Skeletal muscle tissue (tissue), 3 donors: ENCODE measurements at regions not wholly inside any gene's neighbourhood (a gene's known extent, or its start where the extent isn't known, plus 50 kb on each side); places are given as distances from the start of the nearest gene placed in this dataset.

Source experiments
- H3K27ac ChIP-seq: one replicate; pipeline ENCODE4 v1.7.0; 2013; ENCODE audit warnings: mild to moderate bottlenecking, low read depth, low read length, inconsistent platforms
- H3K27me3 ChIP-seq, 3 donors: one replicate each; pipeline ENCODE4 v1.7.0; 2013; ENCODE audit warnings: low read length in 3 of 3; ENCODE audit not compliant: control insufficient read depth in 3 of 3, insufficient read depth in 3 of 3
- H3K36me3 ChIP-seq, 3 donors: one replicate each; pipeline ENCODE4 v1.7.0; 2013; ENCODE audit warnings: low read length in 3 of 3; ENCODE audit not compliant: control insufficient read depth in 3 of 3, insufficient read depth in 3 of 3
- H3K4me1 ChIP-seq, 3 donors: one replicate each; pipeline ENCODE4 v1.7.0; 2013; ENCODE audit warnings: low read length in 3 of 3, mild to moderate bottlenecking in 3 of 3; ENCODE audit not compliant: control insufficient read depth in 3 of 3, insufficient read depth in 3 of 3
- H3K4me3 ChIP-seq, 3 donors: one replicate each; pipeline ENCODE4 v1.7.0; 2013; ENCODE audit warnings: low read length in 3 of 3
- H3K9ac ChIP-seq, 3 donors: one replicate each; pipeline ENCODE4 v1.7.0; 2013; ENCODE audit warnings: low read length in 3 of 3, mild to moderate bottlenecking in 3 of 3, moderate library complexity in 2 of 3, low read depth in 1 of 3
- H3K9me3 ChIP-seq, 3 donors: one replicate each; pipeline ENCODE4 v1.7.0; 2013; ENCODE audit warnings: low read length in 3 of 3; ENCODE audit not compliant: control insufficient read depth in 3 of 3
- donor health status: Osteomylitis.

GRCh38 chr9:1115370-1115769, 65.2 kb downstream of the DMRT2 start:
- no peaks in the 10 kb centered on the region for H3K9me3 ChIP-seq
- no peaks in the 10 kb centered on the region for H3K4me1 ChIP-seq
- H3K9ac ChIP-seq, result no peak overlapping the region
- H3K27ac ChIP-seq, result no peak overlapping the region
- H3K36me3 ChIP-seq, result no peaks in the 10 kb centered on the region
- no peak overlapping the region for H3K4me3 ChIP-seq
- no peaks in the 10 kb centered on the region for H3K27me3 ChIP-seq

- H3K27me3 ChIP-seq, result no peaks in the 10 kb centered on the region
- no peak overlapping the region for H3K4me3 ChIP-seq
- no peaks in the 10 kb centered on the region for H3K36me3 ChIP-seq
- H3K27ac ChIP-seq, result no peak overlapping the region
- H3K9ac ChIP-seq, result no peak overlapping the region
- no peaks in the 10 kb centered on the region for H3K9me3 ChIP-seq
- no peaks in the 10 kb centered on the region for H3K4me1 ChIP-seq
Measured at GRCh38 chr9:1117439-1117838, 67.3 kb downstream of the DMRT2 start.

GRCh38 chr9:1120500-1121165, 70.5 kb downstream of the DMRT2 start:
- H3K9ac ChIP-seq, result no peak overlapping the region
- no peaks in the 10 kb centered on the region for H3K9me3 ChIP-seq
- no peak overlapping the region for H3K27ac ChIP-seq
- H3K27me3 ChIP-seq, result no peaks in the 10 kb centered on the region
- no peaks in the 10 kb centered on the region for H3K36me3 ChIP-seq
- H3K4me3 ChIP-seq, result no peak overlapping the region
- no peaks in the 10 kb centered on the region for H3K4me1 ChIP-seq

GRCh38 chr9:1125741-1126140, 75.6 kb downstream of the DMRT2 start:
- no peak overlapping the region for H3K9ac ChIP-seq
- H3K27me3 ChIP-seq, result no peaks in the 10 kb centered on the region
- no peaks in the 10 kb centered on the region for H3K36me3 ChIP-seq
- no peaks in the 10 kb centered on the region for H3K4me1 ChIP-seq
- H3K27ac ChIP-seq, result no peak overlapping the region
- H3K9me3 ChIP-seq, result no peaks in the 10 kb centered on the region
- H3K4me3 ChIP-seq, result no peak overlapping the region

- no peaks in the 10 kb centered on the region for H3K4me1 ChIP-seq
- H3K36me3 ChIP-seq, result no peaks in the 10 kb centered on the region
- H3K9ac ChIP-seq, result no peak overlapping the region
- no peak overlapping the region for H3K27ac ChIP-seq
- no peaks in the 10 kb centered on the region for H3K9me3 ChIP-seq
- no peak overlapping the region for H3K4me3 ChIP-seq
- no peaks in the 10 kb centered on the region for H3K27me3 ChIP-seq
Measured at GRCh38 chr9:1128046-1128445, 77.9 kb downstream of the DMRT2 start.

GRCh38 chr9:1129382-1129781, 79.2 kb downstream of the DMRT2 start:
- Histone ChIP-seq H3K4me3 (no peak overlapping the region), H3K27ac (no peak overlapping the region), H3K9ac (no peak overlapping the region), H3K4me1 (no peaks in the 10 kb centered on the region), H3K36me3 (no peaks in the 10 kb centered on the region), H3K9me3 (no peaks in the 10 kb centered on the region), H3K27me3 (no peaks in the 10 kb centered on the region)

- H3K27me3 ChIP-seq, result no peaks in the 10 kb centered on the region
- H3K36me3 ChIP-seq, result no peaks in the 10 kb centered on the region
- peaks cover 0 to under 1% (median 0%) of the 10 kb centered on the region in 3 donors for H3K9me3 ChIP-seq
- H3K4me3 ChIP-seq, result no peak overlapping the region
- no peak overlapping the region for H3K9ac ChIP-seq
- H3K27ac ChIP-seq, result no peak overlapping the region
- H3K4me1 ChIP-seq, result no peaks in the 10 kb centered on the region
Measured at GRCh38 chr9:1140057-1140456, 89.9 kb downstream of the DMRT2 start.

- no peaks in the 10 kb centered on the region for H3K4me1 ChIP-seq
- H3K27me3 ChIP-seq, result no peaks in the 10 kb centered on the region
- no peak overlapping the region for H3K4me3 ChIP-seq
- no peaks in the 10 kb centered on the region for H3K36me3 ChIP-seq
- H3K9ac ChIP-seq, result no peak overlapping the region
- no peaks in the 10 kb centered on the region for H3K9me3 ChIP-seq
- H3K27ac ChIP-seq, result no peak overlapping the region
Measured at GRCh38 chr9:1151691-1152090, 101.5 kb downstream of the DMRT2 start.

- no peaks in the 10 kb centered on the region for H3K36me3 ChIP-seq
- no peak overlapping the region for H3K9ac ChIP-seq
- H3K4me1 ChIP-seq, result no peaks in the 10 kb centered on the region
- no peaks in the 10 kb centered on the region for H3K9me3 ChIP-seq
- H3K27me3 ChIP-seq, result no peaks in the 10 kb centered on the region
- no peak overlapping the region for H3K4me3 ChIP-seq
- no peak overlapping the region for H3K27ac ChIP-seq
Measured at GRCh38 chr9:1152171-1152570, 102.0 kb downstream of the DMRT2 start.

GRCh38 chr9:1154739-1155138, 104.6 kb downstream of the DMRT2 start:
- H3K9ac ChIP-seq, result no peak overlapping the region
- no peaks in the 10 kb centered on the region for H3K36me3 ChIP-seq
- no peaks in the 10 kb centered on the region for H3K9me3 ChIP-seq
- no peaks in the 10 kb centered on the region for H3K27me3 ChIP-seq
- H3K27ac ChIP-seq, result no peak overlapping the region
- H3K4me3 ChIP-seq, result no peak overlapping the region
- H3K4me1 ChIP-seq, result no peaks in the 10 kb centered on the region
